22Rv1 (cell line): ENCODE measurements at regions not wholly inside any gene's neighbourhood (a gene's known extent, or its start where the extent isn't known, plus 50 kb on each side); places are given as distances from the start of the nearest gene placed in this dataset.
"Not testable (repeated sequence)": the region's sequence is repeated elsewhere in the genome, so short reads cannot be mapped to it uniquely, and the experiment has no call there.

Source experiments
- ZFX ChIP-seq: fragments of 450-650 bp; IDR thresholded peaks from 2 replicates; pipeline ENCODE4 v1.6.1; 2017; ENCODE audit warnings: antibody characterized with exemption, borderline replicate concordance
- TF ChIP-seq, protein P1 (sequence below): fragments of 450-650 bp; IDR thresholded peaks from 2 replicates; pipeline ENCODE4 v1.5.1; 2017; ENCODE audit warnings: mild to moderate bottlenecking

DNA sequence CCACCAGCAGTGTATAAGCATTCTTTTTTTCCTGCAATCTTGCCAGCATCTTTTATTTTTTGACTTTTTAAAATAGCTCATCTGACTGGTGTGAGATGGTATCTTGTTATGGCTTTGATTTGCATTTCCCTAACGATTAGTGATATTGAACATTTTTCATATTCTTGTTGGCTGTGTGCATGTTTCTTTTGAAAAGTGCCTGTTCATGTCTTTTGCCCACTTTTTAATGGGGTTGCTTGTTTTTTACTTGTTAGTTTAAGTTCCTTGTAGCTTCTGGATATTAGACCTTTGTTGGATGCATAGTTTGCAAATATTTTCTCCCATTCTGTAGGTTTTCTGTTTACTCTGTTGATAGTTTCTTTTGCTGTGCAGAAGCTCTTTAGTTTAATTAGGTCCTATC lies 116.6 kb downstream of the URB2 start:
- TF ChIP-seq, protein P1, sequence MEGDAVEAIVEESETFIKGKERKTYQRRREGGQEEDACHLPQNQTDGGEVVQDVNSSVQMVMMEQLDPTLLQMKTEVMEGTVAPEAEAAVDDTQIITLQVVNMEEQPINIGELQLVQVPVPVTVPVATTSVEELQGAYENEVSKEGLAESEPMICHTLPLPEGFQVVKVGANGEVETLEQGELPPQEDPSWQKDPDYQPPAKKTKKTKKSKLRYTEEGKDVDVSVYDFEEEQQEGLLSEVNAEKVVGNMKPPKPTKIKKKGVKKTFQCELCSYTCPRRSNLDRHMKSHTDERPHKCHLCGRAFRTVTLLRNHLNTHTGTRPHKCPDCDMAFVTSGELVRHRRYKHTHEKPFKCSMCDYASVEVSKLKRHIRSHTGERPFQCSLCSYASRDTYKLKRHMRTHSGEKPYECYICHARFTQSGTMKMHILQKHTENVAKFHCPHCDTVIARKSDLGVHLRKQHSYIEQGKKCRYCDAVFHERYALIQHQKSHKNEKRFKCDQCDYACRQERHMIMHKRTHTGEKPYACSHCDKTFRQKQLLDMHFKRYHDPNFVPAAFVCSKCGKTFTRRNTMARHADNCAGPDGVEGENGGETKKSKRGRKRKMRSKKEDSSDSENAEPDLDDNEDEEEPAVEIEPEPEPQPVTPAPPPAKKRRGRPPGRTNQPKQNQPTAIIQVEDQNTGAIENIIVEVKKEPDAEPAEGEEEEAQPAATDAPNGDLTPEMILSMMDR = not testable (repeated sequence)
- TF ChIP-seq ZFX = not testable (repeated sequence)
